GM18907 (cell line): ENCODE measurements at regions not wholly inside any gene's neighbourhood (a gene's known extent, or its start where the extent isn't known, plus 50 kb on each side); places are given as distances from the start of the nearest gene placed in this dataset.

Source experiments
- ATAC-seq: cut with Tn5 transposase; IDR thresholded peaks from one replicate; pipeline ENCODE4 v1.9.1; 2021; ENCODE audit warnings: mild to moderate bottlenecking, moderate library complexity; ENCODE audit not compliant: unreplicated experiment

DNA sequence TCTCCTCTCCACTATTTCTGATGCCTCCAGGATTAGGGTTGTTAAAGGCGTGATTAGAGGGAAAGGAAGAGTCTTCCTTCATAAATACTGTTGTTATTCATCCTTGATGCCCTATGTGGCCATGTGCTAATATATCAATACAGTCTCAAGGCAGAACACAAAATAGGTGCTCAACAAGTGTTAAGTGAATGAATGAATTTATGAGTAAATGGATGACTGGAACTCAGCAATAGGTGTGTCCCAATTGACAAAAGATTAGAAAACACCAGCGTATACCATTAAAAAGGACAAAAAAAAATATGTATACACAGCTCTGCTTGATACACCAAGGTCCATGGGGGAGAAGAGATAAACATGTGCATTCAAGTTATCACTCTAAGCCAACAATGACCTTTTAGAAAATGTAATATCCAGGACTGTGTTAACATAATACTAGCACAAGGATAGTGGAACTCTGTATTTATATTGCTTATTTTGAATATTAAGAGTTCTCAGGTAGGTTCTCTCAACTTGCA, 171.2 kb upstream of the MYLIP start:
- no peak for ATAC-seq

GRCh38 chr6:15956205-15957106, 172.4 kb upstream of the MYLIP start:
- no peak for ATAC-seq

GRCh38 chr6:15955484-15955883, 173.4 kb upstream of the MYLIP start:
- no peak for ATAC-seq

GRCh38 chr6:15953152-15953880, 175.6 kb upstream of the MYLIP start:
- ATAC-seq = no peak

DNA sequence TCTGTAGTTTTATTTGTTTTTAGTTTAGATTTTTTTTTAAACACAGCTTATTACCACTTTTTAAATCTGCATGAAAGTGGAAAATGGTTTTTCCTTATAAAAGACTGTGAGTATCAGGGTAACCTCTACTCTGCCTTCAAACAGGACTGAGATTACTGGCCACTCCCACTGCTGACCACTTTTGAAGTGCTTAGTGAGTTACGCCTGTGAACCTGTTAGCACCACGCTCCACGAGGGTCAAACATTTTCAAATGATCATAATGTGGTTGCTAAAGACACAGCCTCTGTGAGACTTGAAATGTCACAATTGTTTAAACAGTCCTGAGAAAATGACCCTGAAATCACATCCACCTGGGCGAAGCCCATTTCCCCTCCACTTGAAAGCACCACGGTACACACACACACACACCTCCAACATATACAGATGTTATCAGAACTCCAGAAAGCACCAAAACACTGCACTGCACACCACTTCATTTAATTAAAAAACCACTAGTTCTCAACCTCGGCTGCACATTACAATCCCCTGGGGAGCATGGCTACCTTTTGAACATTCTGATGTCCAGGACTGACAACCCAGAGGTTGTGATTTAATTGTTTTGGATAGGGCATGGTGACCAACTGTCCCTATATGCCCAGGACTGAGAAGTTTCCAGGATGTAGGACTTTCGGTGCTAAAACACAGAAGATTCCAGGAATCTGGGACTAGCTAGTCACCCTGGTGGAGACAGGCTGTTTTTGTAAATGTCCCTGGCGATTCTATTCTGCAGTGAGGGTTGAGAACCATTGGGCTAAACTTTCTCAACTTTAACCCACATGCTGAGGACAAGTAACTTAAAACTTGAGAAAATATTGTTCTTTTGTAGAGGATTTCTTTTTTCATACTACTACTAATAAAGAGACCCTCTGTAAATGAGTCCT, 176.4 kb upstream of the MYLIP start:
- ATAC-seq = no peak

- ATAC-seq = no peak
Observed at GRCh38 chr6:15950962-15951569, 177.8 kb upstream of the MYLIP start.

DNA sequence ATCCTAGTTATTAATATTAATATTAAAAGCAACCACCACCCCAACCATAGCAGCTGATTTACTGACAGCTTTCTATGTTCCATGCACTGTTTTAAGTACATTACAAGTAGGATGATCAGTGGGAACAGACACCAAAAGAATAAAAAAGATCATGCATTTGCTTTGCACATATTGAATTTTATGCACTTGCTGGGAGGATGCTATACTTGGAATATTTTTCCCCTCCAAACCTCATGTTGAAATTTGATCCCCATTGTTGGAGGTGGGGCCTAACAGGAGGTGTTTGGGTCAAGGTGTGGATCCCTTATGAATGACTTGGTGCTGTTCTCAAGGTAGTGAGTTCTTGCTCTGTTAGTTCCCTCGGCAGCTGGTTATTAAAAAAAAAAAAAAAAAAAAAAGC, 178.9 kb upstream of the MYLIP start:
- no peak for ATAC-seq

DNA sequence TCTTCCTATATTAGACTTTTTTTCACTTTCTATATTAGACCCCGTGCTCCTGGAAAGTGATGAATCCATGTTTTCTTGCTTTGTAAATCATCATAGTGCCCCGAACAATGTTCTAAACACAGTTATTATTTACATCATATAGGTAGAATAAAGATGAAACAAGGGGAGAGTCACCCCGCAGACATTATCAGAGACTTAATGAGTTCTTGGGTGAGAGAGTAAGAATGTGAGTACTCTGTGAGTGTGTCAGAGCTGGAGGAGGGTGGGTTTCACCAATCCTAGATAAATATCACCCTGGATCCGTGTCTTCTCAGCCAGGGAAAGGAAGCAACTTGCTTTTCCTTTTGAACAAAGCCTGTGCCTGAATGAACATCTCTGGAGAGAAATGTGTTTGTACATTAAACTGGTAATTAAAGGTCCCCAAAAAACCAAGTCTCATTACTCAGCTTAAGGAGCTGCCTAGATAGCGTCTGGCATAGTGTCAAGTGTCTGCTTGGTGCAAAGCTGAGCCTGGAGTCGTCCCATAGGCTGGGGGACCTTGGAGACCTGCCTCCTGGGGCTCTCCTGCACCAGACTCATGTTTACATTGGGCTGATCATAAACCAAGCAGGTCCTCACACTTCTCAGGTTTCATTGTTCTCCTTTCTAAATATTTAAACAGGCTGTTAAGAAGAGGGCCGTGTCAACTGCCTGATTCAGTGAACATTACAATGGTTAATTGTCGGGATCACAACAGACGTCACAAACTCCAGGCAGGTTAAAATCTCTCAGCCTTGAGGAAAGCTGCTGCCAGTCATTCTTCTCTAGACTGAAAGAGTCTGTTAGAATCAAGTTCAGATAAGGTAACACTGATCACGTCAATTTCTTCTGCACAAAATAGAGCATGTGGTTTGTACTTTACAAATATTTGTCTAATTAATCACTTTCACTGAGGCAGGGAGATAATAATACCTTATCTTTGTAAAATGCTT, 179.7 kb upstream of the MYLIP start:
- no peak for ATAC-seq

GRCh38 chr6:15947923-15948322, 181.0 kb upstream of the MYLIP start:
- no peak for ATAC-seq

GRCh38 chr6:15947436-15947835, 181.4 kb upstream of the MYLIP start:
- no peak for ATAC-seq

DNA sequence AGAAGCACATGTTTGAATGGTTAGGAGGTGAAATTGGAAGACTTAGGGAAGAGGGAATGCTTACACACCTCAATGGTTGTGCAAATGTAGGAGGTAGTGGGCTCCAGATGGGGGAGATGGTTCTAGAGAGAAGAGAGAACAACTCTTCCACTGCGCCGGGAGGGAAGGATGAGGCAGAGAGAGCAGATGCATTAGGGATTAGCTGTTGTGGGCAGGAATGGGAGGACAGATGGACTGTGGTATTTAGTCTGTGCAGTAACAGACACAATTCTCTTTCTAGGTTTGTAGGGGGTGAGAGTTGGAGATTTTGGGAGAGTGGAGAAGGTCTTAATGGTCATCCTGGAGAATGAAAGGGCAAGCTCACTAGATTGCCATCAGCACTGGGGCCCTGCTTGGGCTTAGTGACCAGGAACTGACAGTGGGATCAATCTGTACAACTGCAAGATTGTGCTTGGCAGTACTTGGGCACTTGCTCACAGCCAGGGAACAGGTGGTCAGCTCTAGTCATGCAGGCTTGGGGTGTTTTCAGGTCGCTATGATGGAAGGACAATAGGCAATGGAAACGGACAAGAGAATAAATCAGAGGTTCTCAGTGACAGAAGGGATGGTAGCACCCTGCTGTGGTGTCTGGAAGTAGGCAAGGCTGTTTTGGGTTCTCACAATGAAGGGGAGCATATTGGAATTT, 182.0 kb upstream of the MYLIP start:
- no peak for ATAC-seq

- ATAC-seq = no peak
Observed at GRCh38 chr6:15945593-15946159, 183.2 kb upstream of the MYLIP start.

DNA sequence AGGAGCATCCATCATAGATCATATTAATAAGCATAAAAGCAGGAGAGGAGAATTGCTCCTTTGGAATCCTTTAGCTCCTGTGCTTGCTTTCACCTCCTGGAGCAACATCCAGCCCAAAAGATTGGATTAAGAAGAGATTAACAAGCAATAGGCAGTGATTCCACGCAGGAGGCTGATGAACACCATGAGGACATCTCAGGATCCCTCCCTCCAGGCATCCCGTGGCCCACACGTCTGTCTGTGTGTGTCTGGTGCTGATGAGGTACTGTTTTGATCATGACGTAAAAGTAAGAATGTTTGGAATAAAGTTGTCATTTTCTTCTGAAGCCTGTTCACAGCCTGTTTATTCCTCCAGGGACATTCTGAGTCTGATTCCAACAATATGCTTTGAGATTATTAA, 185.5 kb upstream of the MYLIP start:
- no peak for ATAC-seq

DNA sequence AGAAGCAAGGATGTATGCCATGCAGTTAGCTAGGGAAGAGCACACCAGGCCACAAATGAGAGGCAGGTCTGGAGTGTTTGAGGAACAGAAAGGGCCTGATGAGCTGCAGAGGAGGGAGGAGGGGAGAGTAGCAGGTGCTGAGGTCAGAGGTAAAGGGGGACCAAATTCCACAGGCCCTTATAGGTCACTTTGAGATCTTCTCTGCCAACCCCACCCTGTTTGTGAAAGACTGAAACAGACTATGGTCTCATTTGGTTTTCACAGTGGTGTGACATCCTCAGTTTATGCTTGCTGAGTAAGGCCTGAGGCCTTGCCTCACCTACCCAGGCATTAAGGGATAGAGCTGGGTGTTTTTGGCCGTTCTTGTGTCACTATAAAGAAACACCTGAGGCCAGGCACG, 187.7 kb upstream of the MYLIP start:
- no peak for ATAC-seq

DNA sequence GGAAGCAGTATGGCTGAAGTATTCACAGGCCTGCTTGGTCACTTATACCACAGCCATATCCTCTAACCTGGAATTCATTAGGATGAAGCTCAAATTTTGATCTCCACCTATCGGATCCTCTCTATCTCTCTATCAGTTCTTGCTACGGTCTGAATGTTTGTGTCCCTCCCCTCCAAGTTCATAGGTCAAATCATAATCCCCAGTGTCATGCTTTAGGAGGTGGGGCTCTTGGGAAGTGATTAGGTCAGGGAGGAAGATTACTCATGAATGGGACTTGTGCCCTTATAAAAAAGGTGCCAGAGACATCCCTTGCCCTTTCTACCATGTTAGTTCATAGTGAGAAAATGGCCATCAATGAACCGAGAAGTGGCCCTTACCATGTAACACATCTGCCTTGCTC, 190.8 kb upstream of the MYLIP start:
- ATAC-seq = no peak

DNA sequence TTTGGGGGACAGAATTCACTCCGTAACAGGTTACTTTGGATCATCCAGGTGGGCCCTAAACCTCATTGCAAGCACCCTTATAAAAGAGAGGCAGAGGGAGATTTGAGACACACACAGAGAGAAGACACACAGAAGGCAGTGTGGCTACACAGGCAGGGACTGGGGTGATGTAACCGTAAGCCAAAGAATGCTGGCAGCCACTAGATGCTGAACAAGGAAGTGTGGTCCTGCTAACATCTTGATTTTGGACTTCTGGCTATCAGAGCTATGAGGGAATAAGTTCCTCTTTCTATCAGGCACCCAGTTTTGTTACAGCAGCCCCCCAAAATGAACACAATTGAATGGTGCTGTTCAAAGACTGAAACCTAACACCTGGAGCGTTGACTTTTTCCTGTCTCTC, 191.3 kb upstream of the MYLIP start:
- ATAC-seq = no peak

- ATAC-seq = peak; percentile 83
Observed at GRCh38 chr6:15936503-15936902, 192.4 kb upstream of the MYLIP start.

GRCh38 chr6:15935661-15936060, 193.2 kb upstream of the MYLIP start:
- ATAC-seq = no peak
